ENCODE measurements at regions not wholly inside any gene's neighbourhood (a gene's known extent, or its start where the extent isn't known, plus 50 kb on each side); places are given as distances from the start of the nearest gene placed in this dataset.

- DNase-seq (ENCODE audit: low spot score): peak; percentile 45
- peaks cover 15% of the 10 kb centered on the region for H3K27me3 Mint-ChIP-seq (ENCODE audit: unreplicated experiment)
- H3K4me3 Mint-ChIP-seq (ENCODE audit: unreplicated experiment): no peak overlapping the region
Observed at GRCh38 chr17:77445760-77446532, 305.2 kb downstream of the SEC14L1 start.

DNA sequence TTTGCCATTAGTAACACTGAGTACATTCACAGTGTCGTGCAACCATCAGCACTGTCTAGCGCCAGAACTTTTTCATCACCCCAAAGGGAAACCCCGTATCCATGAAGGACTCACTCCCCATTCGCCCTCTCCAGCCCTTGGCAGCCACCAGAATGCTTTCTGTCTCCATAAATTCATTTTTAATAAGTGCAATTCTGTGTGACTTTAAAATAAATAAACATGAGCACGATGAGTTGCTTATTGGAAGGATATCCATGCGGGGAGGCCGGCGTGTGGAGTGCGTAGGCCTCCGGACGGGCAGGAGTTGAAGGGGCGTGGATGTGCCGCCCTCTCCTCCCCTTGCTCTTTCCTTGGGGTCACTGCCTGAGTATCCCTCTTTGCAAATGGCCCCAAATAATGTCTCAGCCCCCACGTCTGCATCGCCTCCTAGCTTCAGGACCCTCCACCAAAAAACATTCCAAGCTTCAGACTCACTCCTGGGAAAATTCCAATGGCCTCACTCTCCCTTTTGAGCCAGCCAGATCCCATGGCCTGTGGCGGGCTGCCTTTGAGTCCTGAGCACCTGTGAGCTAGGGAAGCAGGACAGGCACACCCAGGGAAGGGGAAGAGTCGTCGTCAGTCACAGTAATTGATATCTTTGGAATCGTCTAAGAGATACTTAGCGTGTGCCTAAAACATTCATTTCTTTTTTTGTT lies 306.3 kb downstream of the SEC14L1 start:
- TF ChIP-seq CTCF (IDR thresholded peaks at IDR 0.05; ENCODE audit: unreplicated experiment): no peak
- Mint-ChIP-seq H3K27ac (ENCODE audit: unreplicated experiment) (no peak overlapping the region), H3K9me3 (ENCODE audit: unreplicated experiment) (no peaks in the 10 kb centered on the region), H3K36me3 (ENCODE audit: low read depth, unreplicated experiment) (peaks cover 23% of the 10 kb centered on the region), H3K27me3 (ENCODE audit: unreplicated experiment) (peaks cover 18% of the 10 kb centered on the region), H3K4me3 (ENCODE audit: unreplicated experiment) (peak overlapping the region; percentile 56), H3K4me1 (ENCODE audit: unreplicated experiment) (peaks cover 75% of the 10 kb centered on the region)
- no peak for DNase-seq (ENCODE audit: low spot score)

More at GRCh38 chr17:77445760-77446532, 305.2 kb downstream of the SEC14L1 start:
- Mint-ChIP-seq H3K9me3 (ENCODE audit: unreplicated experiment) (no peaks in the 10 kb centered on the region), H3K36me3 (ENCODE audit: low read depth, unreplicated experiment) (peaks cover 23% of the 10 kb centered on the region), H3K4me1 (ENCODE audit: unreplicated experiment) (peaks cover 79% of the 10 kb centered on the region), H3K27ac (ENCODE audit: unreplicated experiment) (peak overlapping the region; percentile 36)
- TF ChIP-seq CTCF (IDR thresholded peaks at IDR 0.05; ENCODE audit: unreplicated experiment): no peak

GRCh38 chr17:77449373-77449907 lies 308.7 kb downstream of the SEC14L1 start:
- TF ChIP-seq CTCF (IDR thresholded peaks at IDR 0.05; ENCODE audit: unreplicated experiment): no peak
- peaks cover 10% of the 10 kb centered on the region for H3K36me3 Mint-ChIP-seq (ENCODE audit: low read depth, unreplicated experiment)
- peaks cover 80% of the 10 kb centered on the region for H3K4me1 Mint-ChIP-seq (ENCODE audit: unreplicated experiment)
- H3K27me3 Mint-ChIP-seq (ENCODE audit: unreplicated experiment): peaks cover 27% of the 10 kb centered on the region
- peak overlapping the region; percentile 70 for H3K27ac Mint-ChIP-seq (ENCODE audit: unreplicated experiment)
- H3K4me3 Mint-ChIP-seq (ENCODE audit: unreplicated experiment): no peak overlapping the region
- DNase-seq (ENCODE audit: low spot score): no peak
- H3K9me3 Mint-ChIP-seq (ENCODE audit: unreplicated experiment): no peaks in the 10 kb centered on the region

- H3K36me3 Mint-ChIP-seq (ENCODE audit: low read depth, unreplicated experiment): peaks cover 6% of the 10 kb centered on the region
- DNase-seq (ENCODE audit: low spot score): no peak
- H3K4me3 Mint-ChIP-seq (ENCODE audit: unreplicated experiment): peak overlapping the region; percentile 94
- H3K4me1 Mint-ChIP-seq (ENCODE audit: unreplicated experiment): peaks cover 80% of the 10 kb centered on the region
- H3K27ac Mint-ChIP-seq (ENCODE audit: unreplicated experiment): peak overlapping the region; percentile 70
- H3K27me3 Mint-ChIP-seq (ENCODE audit: unreplicated experiment): peaks cover 27% of the 10 kb centered on the region
- TF ChIP-seq CTCF (IDR thresholded peaks at IDR 0.05; ENCODE audit: unreplicated experiment): no peak
- H3K9me3 Mint-ChIP-seq (ENCODE audit: unreplicated experiment): no peaks in the 10 kb centered on the region
Observed at GRCh38 chr17:77449908-77450741, 309.4 kb downstream of the SEC14L1 start.
